HEK293 (cell line): ENCODE measurements at regions not wholly inside any gene's neighbourhood (a gene's known extent, or its start where the extent isn't known, plus 50 kb on each side); places are given as distances from the start of the nearest gene placed in this dataset.

Experiments
- CTCF ChIA-PET: fragments of 350-600 bp; formaldehyde crosslinking; extraction: SDS; loops from one replicate; lab custom pipeline; 2021; ENCODE audit warnings: antibody characterized with exemption; lab: Yijun Ruan, JAX
- POLR2A ChIA-PET: fragments of 300-600 bp; formaldehyde crosslinking; extraction: SDS; loops from one replicate; lab custom pipeline; 2020; ENCODE audit warnings: antibody characterized with exemption, inconsistent platforms; lab: Yijun Ruan, JAX
- H3K27ac ChIP-seq: fragments of 200-500 bp; sonication (Bioruptor generic); 2 replicates; pipeline ENCODE4 v1.5.1; 2014; ENCODE audit warnings: low read depth, low read length, control low read depth, inconsistent platforms; ENCODE audit errors: extremely low read depth
- H3K36me3 ChIP-seq, 2 experiments: fragments of 200-500 bp in 1 of 2; sonication (Bioruptor generic) in 1 of 2; 1 replicate in 1 of 2; 2 replicates in 1 of 2; pipeline ENCODE4 v1.5.1; 2014 to 2017; ENCODE audit warnings: inconsistent platforms in 2 of 2, low read length in 2 of 2; ENCODE audit not compliant: control insufficient read depth in 2 of 2, insufficient read depth in 1 of 2
- H3K4me1 ChIP-seq: fragments of 200-500 bp; sonication (Bioruptor generic); 2 replicates; pipeline ENCODE4 v1.5.1; 2014; ENCODE audit warnings: mild to moderate bottlenecking, low read length, inconsistent platforms; ENCODE audit not compliant: control insufficient read depth, insufficient read depth
- H3K4me3 ChIP-seq: 2 replicates; pipeline ENCODE4 v1.5.1; 2011; ENCODE audit warnings: low read depth, mild to moderate bottlenecking, control low read depth, low read length, moderate library complexity
- H3K9me3 ChIP-seq: fragments of 200-500 bp; sonication (Bioruptor generic); 2 replicates; pipeline ENCODE4 v1.5.1; 2014; ENCODE audit warnings: low read depth, low read length, inconsistent platforms; ENCODE audit not compliant: control insufficient read depth, insufficient read depth
- ELK4 ChIP-seq: IDR thresholded peaks from 2 replicates; pipeline ENCODE4 v1.6.1; 2011; ENCODE audit warnings: mild to moderate bottlenecking, low read depth, low read length, borderline replicate concordance
- KLF10 ChIP-seq: fragments of 450-650 bp; IDR thresholded peaks from 2 replicates; pipeline ENCODE4 v1.5.1; 2018; ENCODE audit warnings: missing biosample characterization, mild to moderate bottlenecking, missing genetic modification characterization
- MZF1 ChIP-seq: fragments of 450-650 bp; formaldehyde crosslinking; IDR thresholded peaks from 2 replicates; pipeline ENCODE4 v1.5.1; 2017; ENCODE audit warnings: missing biosample characterization, missing genetic modification characterization, borderline replicate concordance
- SP7 ChIP-seq: fragments of 450-650 bp; formaldehyde crosslinking; IDR thresholded peaks from 2 replicates; pipeline ENCODE4 v1.5.1; 2016; ENCODE audit warnings: missing biosample characterization, missing genetic modification characterization
- WT1 ChIP-seq: fragments of 450-650 bp; formaldehyde crosslinking; IDR thresholded peaks from 2 replicates; pipeline ENCODE4 v1.5.1; 2016; ENCODE audit warnings: missing biosample characterization, missing genetic modification characterization
- ZBTB1 ChIP-seq: fragments of 450-650 bp; formaldehyde crosslinking; IDR thresholded peaks from 2 replicates; pipeline ENCODE4 v1.5.1; 2016; ENCODE audit warnings: missing biosample characterization, missing genetic modification characterization
- ZBTB49 ChIP-seq: fragments of 450-650 bp; formaldehyde crosslinking; IDR thresholded peaks from 2 replicates; pipeline ENCODE4 v1.5.1; 2016; ENCODE audit warnings: missing biosample characterization, missing genetic modification characterization, low read depth
- ZFP69B ChIP-seq: fragments of 450-650 bp; formaldehyde crosslinking; IDR thresholded peaks from 2 replicates; pipeline ENCODE4 v1.5.1; 2016; ENCODE audit warnings: missing biosample characterization, missing genetic modification characterization
- ZNF10 ChIP-seq: fragments of 450-650 bp; formaldehyde crosslinking; IDR thresholded peaks from 2 replicates; pipeline ENCODE4 v1.5.1; 2017; ENCODE audit warnings: missing biosample characterization, missing genetic modification characterization
- ZNF140 ChIP-seq: fragments of 450-650 bp; formaldehyde crosslinking; IDR thresholded peaks from 2 replicates; pipeline ENCODE4 v1.5.1; 2016; ENCODE audit warnings: missing biosample characterization, missing genetic modification characterization
- ZNF155 ChIP-seq: fragments of 450-650 bp; formaldehyde crosslinking; IDR thresholded peaks from 2 replicates; pipeline ENCODE4 v1.5.1; 2016; ENCODE audit warnings: missing biosample characterization, missing genetic modification characterization
- ZNF19 ChIP-seq: fragments of 450-650 bp; formaldehyde crosslinking; IDR thresholded peaks from 2 replicates; pipeline ENCODE4; 2016; ENCODE audit warnings: missing biosample characterization, missing genetic modification characterization, low read depth
- ZNF23 ChIP-seq: fragments of 450-650 bp; formaldehyde crosslinking; IDR thresholded peaks from 2 replicates; pipeline ENCODE4 v1.5.1; 2016; ENCODE audit warnings: missing biosample characterization, missing genetic modification characterization, borderline replicate concordance
- ZNF239 ChIP-seq: fragments of 450-650 bp; formaldehyde crosslinking; IDR thresholded peaks from 2 replicates; pipeline ENCODE4 v1.5.1; 2016; ENCODE audit warnings: missing biosample characterization, missing genetic modification characterization
- ZNF335 ChIP-seq: fragments of 450-650 bp; formaldehyde crosslinking; conservative IDR thresholded peaks from 2 replicates; pipeline ENCODE4 v1.5.1; 2016; ENCODE audit warnings: missing biosample characterization, missing genetic modification characterization
- ZNF398 ChIP-seq: fragments of 450-650 bp; formaldehyde crosslinking; IDR thresholded peaks from 2 replicates; pipeline ENCODE4 v1.5.1; 2017; ENCODE audit warnings: missing biosample characterization, missing genetic modification characterization
- ZNF416 ChIP-seq: fragments of 450-650 bp; formaldehyde crosslinking; IDR thresholded peaks from 2 replicates; pipeline ENCODE4 v1.5.1; 2016; ENCODE audit warnings: missing biosample characterization, missing genetic modification characterization
- ZNF529 ChIP-seq: fragments of 450-650 bp; formaldehyde crosslinking; IDR thresholded peaks from 2 replicates; pipeline ENCODE4 v1.5.1; 2017; ENCODE audit warnings: missing genetic modification characterization, missing biosample characterization; ENCODE audit not compliant: insufficient replicate concordance
- ZNF560 ChIP-seq: fragments of 450-650 bp; formaldehyde crosslinking; IDR thresholded peaks from 2 replicates; pipeline ENCODE4 v1.5.1; 2017; ENCODE audit warnings: missing biosample characterization, missing genetic modification characterization, borderline replicate concordance
- TF ChIP-seq, protein P1 (sequence below): fragments of 450-650 bp; formaldehyde crosslinking; IDR thresholded peaks from 2 replicates; pipeline ENCODE4 v1.5.1; 2016; ENCODE audit warnings: missing biosample characterization, missing genetic modification characterization
- TF ChIP-seq, protein P2 (sequence below): fragments of 450-650 bp; formaldehyde crosslinking; IDR thresholded peaks from 2 replicates; pipeline ENCODE4 v1.5.1; 2016; ENCODE audit warnings: missing biosample characterization, missing genetic modification characterization
- TF ChIP-seq, protein P3 (sequence below): fragments of 450-650 bp; formaldehyde crosslinking; IDR thresholded peaks from 2 replicates; pipeline ENCODE4 v1.5.1; 2016; ENCODE audit warnings: missing biosample characterization, missing genetic modification characterization, borderline replicate concordance

DNA sequence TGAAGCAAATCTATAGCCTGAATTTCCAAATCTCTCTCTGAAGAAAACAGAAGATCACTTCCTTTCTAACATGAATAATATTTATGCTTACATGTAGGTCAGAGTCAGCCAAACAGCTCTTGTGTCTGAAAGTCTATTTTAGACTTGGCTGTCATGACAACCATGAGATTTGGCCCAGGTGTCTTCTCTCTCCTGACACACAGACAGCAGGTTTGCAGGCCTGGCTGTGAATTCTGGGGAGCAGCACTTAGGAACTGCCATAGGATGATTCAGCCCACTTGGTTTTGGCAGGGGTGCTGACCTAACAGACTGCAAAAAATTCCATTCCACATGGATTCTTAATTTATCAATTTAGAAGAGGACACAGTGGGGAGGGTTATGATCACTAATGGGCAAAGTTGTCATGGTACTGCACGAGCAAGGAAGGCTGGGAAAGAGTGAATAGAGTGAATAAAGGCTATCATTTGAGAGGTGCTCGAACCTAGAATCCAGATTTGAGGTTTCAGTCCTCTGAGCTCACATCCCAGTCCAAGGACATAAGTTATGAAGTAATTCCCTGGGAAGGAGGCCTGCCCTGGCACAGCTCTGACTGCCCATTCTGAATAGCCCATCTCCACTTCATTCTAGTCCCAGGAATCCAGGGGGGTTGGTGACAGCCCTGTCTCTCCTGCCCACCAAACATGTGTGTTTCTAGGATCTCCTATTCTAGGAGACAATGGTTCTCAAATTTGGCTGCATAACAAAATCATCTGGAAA lies 453.9 kb upstream of the TRIB2 start (continued):
- TF ChIP-seq KLF10 (tag by site-specific recombination): no peak
- no peak for TF ChIP-seq ZNF140 (tag by site-specific recombination)
- TF ChIP-seq ZNF529: no peak

DNA sequence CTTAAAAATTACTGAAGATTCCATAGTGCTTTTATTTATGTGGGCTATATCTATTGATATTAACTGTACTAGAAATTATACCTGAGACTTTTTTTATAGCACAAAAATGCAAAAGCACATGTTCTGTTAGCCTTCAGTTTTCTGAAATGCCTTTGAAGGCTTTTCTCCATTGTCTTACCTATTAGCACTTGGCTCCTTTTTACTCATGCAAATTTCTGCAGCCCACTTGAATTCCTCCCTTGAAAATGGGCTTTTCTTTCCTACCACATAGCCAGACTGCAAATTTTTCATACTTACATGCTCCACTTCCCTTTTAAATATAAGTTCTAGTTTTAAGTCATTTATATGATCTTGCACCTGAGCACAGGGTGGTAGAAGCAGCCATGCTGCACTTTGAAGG lies 453.0 kb upstream of the TRIB2 start:
- Histone ChIP-seq H3K9me3 (no peaks in the 10 kb centered on the region), H3K4me3 (no peak overlapping the region), H3K4me1 (peaks cover 2% of the 10 kb centered on the region; the same call in 1 of the 2 replicates), H3K36me3 (no peaks in the 10 kb centered on the region), H3K27ac (no peak overlapping the region)
- TF ChIP-seq ZNF398 (no peak), MZF1 (no peak), ZNF239 (tag by site-specific recombination) (no peak), ZNF19 (tag by site-specific recombination) (no peak), ZNF10 (no peak), ZFP69B (tag by site-specific recombination) (no peak), ZNF416 (tag by site-specific recombination) (no peak), ZBTB49 (tag by site-specific recombination) (no peak), ZNF335 (no peak), ZNF23 (tag by site-specific recombination) (no peak), ZNF155 (no peak), ZBTB1 (tag by site-specific recombination) (no peak), WT1 (tag by site-specific recombination) (no peak), SP7 (tag by site-specific recombination) (no peak), ZNF560 (tag by site-specific recombination) (no peak), ELK4 (no peak)
- TF ChIP-seq, protein P1, sequence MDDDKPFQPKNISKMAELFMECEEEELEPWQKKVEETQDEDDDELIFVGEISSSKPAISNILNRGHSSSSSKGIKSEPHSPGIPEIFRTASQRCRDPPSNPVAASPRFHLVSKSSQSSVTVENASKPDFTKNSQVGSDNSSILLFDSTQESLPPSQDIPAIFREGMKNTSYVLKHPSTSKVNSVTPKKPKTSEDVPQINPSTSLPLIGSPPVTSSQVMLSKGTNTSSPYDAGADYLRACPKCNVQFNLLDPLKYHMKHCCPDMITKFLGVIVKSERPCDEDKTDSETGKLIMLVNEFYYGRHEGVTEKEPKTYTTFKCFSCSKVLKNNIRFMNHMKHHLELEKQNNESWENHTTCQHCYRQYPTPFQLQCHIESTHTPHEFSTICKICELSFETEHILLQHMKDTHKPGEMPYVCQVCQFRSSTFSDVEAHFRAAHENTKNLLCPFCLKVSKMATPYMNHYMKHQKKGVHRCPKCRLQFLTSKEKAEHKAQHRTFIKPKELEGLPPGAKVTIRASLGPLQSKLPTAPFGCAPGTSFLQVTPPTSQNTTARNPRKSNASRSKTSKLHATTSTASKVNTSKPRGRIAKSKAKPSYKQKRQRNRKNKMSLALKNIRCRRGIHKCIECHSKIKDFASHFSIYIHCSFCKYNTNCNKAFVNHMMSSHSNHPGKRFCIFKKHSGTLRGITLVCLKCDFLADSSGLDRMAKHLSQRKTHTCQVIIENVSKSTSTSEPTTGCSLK (tag by site-specific recombination): no peak
- TF ChIP-seq, protein P2, sequence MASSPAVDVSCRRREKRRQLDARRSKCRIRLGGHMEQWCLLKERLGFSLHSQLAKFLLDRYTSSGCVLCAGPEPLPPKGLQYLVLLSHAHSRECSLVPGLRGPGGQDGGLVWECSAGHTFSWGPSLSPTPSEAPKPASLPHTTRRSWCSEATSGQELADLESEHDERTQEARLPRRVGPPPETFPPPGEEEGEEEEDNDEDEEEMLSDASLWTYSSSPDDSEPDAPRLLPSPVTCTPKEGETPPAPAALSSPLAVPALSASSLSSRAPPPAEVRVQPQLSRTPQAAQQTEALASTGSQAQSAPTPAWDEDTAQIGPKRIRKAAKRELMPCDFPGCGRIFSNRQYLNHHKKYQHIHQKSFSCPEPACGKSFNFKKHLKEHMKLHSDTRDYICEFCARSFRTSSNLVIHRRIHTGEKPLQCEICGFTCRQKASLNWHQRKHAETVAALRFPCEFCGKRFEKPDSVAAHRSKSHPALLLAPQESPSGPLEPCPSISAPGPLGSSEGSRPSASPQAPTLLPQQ (tag by site-specific recombination): no peak
- TF ChIP-seq, protein P3, sequence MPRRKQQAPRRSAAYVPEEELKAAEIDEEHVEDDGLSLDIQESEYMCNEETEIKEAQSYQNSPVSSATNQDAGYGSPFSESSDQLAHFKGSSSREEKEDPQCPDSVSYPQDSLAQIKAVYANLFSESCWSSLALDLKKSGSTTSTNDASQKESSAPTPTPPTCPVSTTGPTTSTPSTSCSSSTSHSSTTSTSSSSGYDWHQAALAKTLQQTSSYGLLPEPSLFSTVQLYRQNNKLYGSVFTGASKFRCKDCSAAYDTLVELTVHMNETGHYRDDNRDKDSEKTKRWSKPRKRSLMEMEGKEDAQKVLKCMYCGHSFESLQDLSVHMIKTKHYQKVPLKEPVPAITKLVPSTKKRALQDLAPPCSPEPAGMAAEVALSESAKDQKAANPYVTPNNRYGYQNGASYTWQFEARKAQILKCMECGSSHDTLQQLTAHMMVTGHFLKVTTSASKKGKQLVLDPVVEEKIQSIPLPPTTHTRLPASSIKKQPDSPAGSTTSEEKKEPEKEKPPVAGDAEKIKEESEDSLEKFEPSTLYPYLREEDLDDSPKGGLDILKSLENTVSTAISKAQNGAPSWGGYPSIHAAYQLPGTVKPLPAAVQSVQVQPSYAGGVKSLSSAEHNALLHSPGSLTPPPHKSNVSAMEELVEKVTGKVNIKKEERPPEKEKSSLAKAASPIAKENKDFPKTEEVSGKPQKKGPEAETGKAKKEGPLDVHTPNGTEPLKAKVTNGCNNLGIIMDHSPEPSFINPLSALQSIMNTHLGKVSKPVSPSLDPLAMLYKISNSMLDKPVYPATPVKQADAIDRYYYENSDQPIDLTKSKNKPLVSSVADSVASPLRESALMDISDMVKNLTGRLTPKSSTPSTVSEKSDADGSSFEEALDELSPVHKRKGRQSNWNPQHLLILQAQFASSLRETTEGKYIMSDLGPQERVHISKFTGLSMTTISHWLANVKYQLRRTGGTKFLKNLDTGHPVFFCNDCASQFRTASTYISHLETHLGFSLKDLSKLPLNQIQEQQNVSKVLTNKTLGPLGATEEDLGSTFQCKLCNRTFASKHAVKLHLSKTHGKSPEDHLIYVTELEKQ (tag by site-specific recombination): no peak
- ChIA-PET POLR2A (no interaction called here), CTCF (no interaction called here)
